GM19025 (cell line): ENCODE measurements at regions not wholly inside any gene's neighbourhood (a gene's known extent, or its start where the extent isn't known, plus 50 kb on each side); places are given as distances from the start of the nearest gene placed in this dataset.
"Not testable (repeated sequence)": the region's sequence is repeated elsewhere in the genome, so short reads cannot be mapped to it uniquely, and the experiment has no call there.

Experiments used
- ATAC-seq: cut with Tn5 transposase; IDR thresholded peaks from one replicate; pipeline ENCODE4 v1.9.1; 2021; ENCODE audit warnings: mild to moderate bottlenecking, low read depth, moderate library complexity; ENCODE audit not compliant: unreplicated experiment

GRCh38 chr14:71742485-71742884 is 189.7 kb upstream of the RGS6 start:
- no peak for ATAC-seq

- ATAC-seq: no peak
Measured at GRCh38 chr14:71745072-71745471, 187.2 kb upstream of the RGS6 start.

- no peak for ATAC-seq
Measured at GRCh38 chr14:71748196-71748595, 184.0 kb upstream of the RGS6 start.

GRCh38 chr14:71749613-71750238 is 182.5 kb upstream of the RGS6 start:
- no peak for ATAC-seq

- ATAC-seq: no peak
Measured at GRCh38 chr14:71751264-71751663, 181.0 kb upstream of the RGS6 start.

- ATAC-seq: no peak
Measured at GRCh38 chr14:71752111-71752738, 180.0 kb upstream of the RGS6 start.

- ATAC-seq: no peak
Measured at GRCh38 chr14:71753126-71753830, 179.0 kb upstream of the RGS6 start.

GRCh38 chr14:71753976-71754375 is 178.3 kb upstream of the RGS6 start:
- no peak for ATAC-seq

GRCh38 chr14:71754422-71755095 is 177.7 kb upstream of the RGS6 start:
- no peak for ATAC-seq

GRCh38 chr14:71758229-71758951 is 173.8 kb upstream of the RGS6 start:
- no peak for ATAC-seq

- ATAC-seq: no peak
Measured at GRCh38 chr14:71762575-71762974, 169.7 kb upstream of the RGS6 start.

- no peak for ATAC-seq
Measured at GRCh38 chr14:71764701-71765382, 167.4 kb upstream of the RGS6 start.

GRCh38 chr14:71765505-71765904 is 166.7 kb upstream of the RGS6 start:
- no peak for ATAC-seq

GRCh38 chr14:71770431-71770830 is 161.8 kb upstream of the RGS6 start:
- no peak for ATAC-seq

GRCh38 chr14:71771421-71771820 is 160.8 kb upstream of the RGS6 start:
- ATAC-seq: not testable (repeated sequence)

- not testable (repeated sequence) for ATAC-seq
Measured at GRCh38 chr14:71771996-71772395, 160.2 kb upstream of the RGS6 start.

- no peak for ATAC-seq
Measured at GRCh38 chr14:71773898-71774481, 158.2 kb upstream of the RGS6 start.

GRCh38 chr14:71776471-71777360 is 155.5 kb upstream of the RGS6 start:
- ATAC-seq: no peak

- no peak for ATAC-seq
Measured at GRCh38 chr14:71780075-71780474, 152.2 kb upstream of the RGS6 start.
